ENCODE measurements at regions not wholly inside any gene's neighbourhood (a gene's known extent, or its start where the extent isn't known, plus 50 kb on each side); places are given as distances from the start of the nearest gene placed in this dataset.
A peak's percentile ranks its signal among the peaks of the same experiment; 100 is the strongest.

GRCh38 chr3:188979248-188979647 is 192.5 kb upstream of the TPRG1 start:
- H3K36me3 ChIP-seq (ENCODE audit: control insufficient read depth, insufficient read depth, low read length), result no peaks in the 10 kb centered on the region
- no peak for DNase-seq
- no peaks in the 10 kb centered on the region for H3K4me1 ChIP-seq (ENCODE audit: control insufficient read depth, insufficient read depth, low read length)
- H3K9ac ChIP-seq (ENCODE audit: extremely low read depth, low read length, poor library complexity, severe bottlenecking), result no peak overlapping the region
- no peaks in the 10 kb centered on the region for H3K4me1 Mint-ChIP-seq
- no peak overlapping the region for H3K27ac ChIP-seq (ENCODE audit: low read depth, low read length)
- H3K27ac Mint-ChIP-seq, result no peak overlapping the region
- H3K9me3 Mint-ChIP-seq, result no peaks in the 10 kb centered on the region
- no peaks in the 10 kb centered on the region for H3K36me3 Mint-ChIP-seq (ENCODE audit: low read depth)
- H3K9me3 ChIP-seq (ENCODE audit: control insufficient read depth, low read length), result no peaks in the 10 kb centered on the region
- no peak for TF ChIP-seq CTCF (conservative IDR thresholded peaks at IDR 0.05)
- H3K27me3 ChIP-seq (ENCODE audit: control insufficient read depth, insufficient read depth, low read length, poor library complexity, severe bottlenecking), result no peaks in the 10 kb centered on the region
- no peak overlapping the region for H3K4me3 Mint-ChIP-seq
- no peaks in the 10 kb centered on the region for H3K27me3 Mint-ChIP-seq (ENCODE audit: insufficient read depth)
- no peak overlapping the region for H3K4me3 ChIP-seq (ENCODE audit: low read length)
- WGBS, 2 experiments (ENCODE audit: insufficient coverage in 1 of 2, insufficient read length in 1 of 2), result 91 to 93% methylated on average over 4 to 7 of the region's 7 CpGs

- no peak overlapping the region for H3K4me3 Mint-ChIP-seq
- H3K27ac ChIP-seq (ENCODE audit: low read depth, low read length), result no peak overlapping the region
- H3K27ac Mint-ChIP-seq, result no peak overlapping the region
- H3K4me3 ChIP-seq (ENCODE audit: low read length), result no peak overlapping the region
- no peaks in the 10 kb centered on the region for H3K9me3 Mint-ChIP-seq
- peak; percentile 56 for DNase-seq
- no peaks in the 10 kb centered on the region for H3K4me1 Mint-ChIP-seq
- H3K27me3 ChIP-seq (ENCODE audit: control insufficient read depth, insufficient read depth, low read length, poor library complexity, severe bottlenecking), result no peaks in the 10 kb centered on the region
- no peak for TF ChIP-seq CTCF (conservative IDR thresholded peaks at IDR 0.05)
- H3K36me3 ChIP-seq (ENCODE audit: control insufficient read depth, insufficient read depth, low read length), result no peaks in the 10 kb centered on the region
- no peaks in the 10 kb centered on the region for H3K27me3 Mint-ChIP-seq (ENCODE audit: insufficient read depth)
- no peaks in the 10 kb centered on the region for H3K4me1 ChIP-seq (ENCODE audit: control insufficient read depth, insufficient read depth, low read length)
- 81 to 88% methylated on average over 4 to 6 of the region's 6 CpGs for WGBS, 2 experiments (ENCODE audit: insufficient coverage in 1 of 2, insufficient read length in 1 of 2)
- H3K9ac ChIP-seq (ENCODE audit: extremely low read depth, low read length, poor library complexity, severe bottlenecking), result no peak overlapping the region
- H3K36me3 Mint-ChIP-seq (ENCODE audit: low read depth), result no peaks in the 10 kb centered on the region
- H3K9me3 ChIP-seq (ENCODE audit: control insufficient read depth, low read length), result no peaks in the 10 kb centered on the region
Measured at GRCh38 chr3:188979669-188980310, 192.0 kb upstream of the TPRG1 start.

- Histone ChIP-seq H3K27me3 (ENCODE audit: control insufficient read depth, insufficient read depth, low read length, poor library complexity, severe bottlenecking) (no peaks in the 10 kb centered on the region), H3K36me3 (ENCODE audit: control insufficient read depth, insufficient read depth, low read length) (no peaks in the 10 kb centered on the region), H3K4me3 (ENCODE audit: low read length) (no peak overlapping the region), H3K9me3 (ENCODE audit: control insufficient read depth, low read length) (no peaks in the 10 kb centered on the region), H3K4me1 (ENCODE audit: control insufficient read depth, insufficient read depth, low read length) (no peaks in the 10 kb centered on the region), H3K27ac (ENCODE audit: low read depth, low read length) (no peak overlapping the region), H3K9ac (ENCODE audit: extremely low read depth, low read length, poor library complexity, severe bottlenecking) (no peak overlapping the region)
- Mint-ChIP-seq H3K36me3 (ENCODE audit: low read depth) (no peaks in the 10 kb centered on the region), H3K27ac (no peak overlapping the region), H3K4me1 (no peaks in the 10 kb centered on the region), H3K27me3 (ENCODE audit: insufficient read depth) (no peaks in the 10 kb centered on the region), H3K9me3 (peaks cover 2% of the 10 kb centered on the region), H3K4me3 (no peak overlapping the region)
- DNase-seq, result no peak
- WGBS, 2 experiments (ENCODE audit: insufficient coverage in 1 of 2, insufficient read length in 1 of 2), result 77 to 89% methylated on average over 4 of the region's 4 CpGs
- no peak for TF ChIP-seq CTCF (conservative IDR thresholded peaks at IDR 0.05)
Measured at GRCh38 chr3:188993181-188993580, 178.6 kb upstream of the TPRG1 start.

All from endodermal cell (in vitro differentiated cells).